GM23338 (cell line): ENCODE measurements at regions not wholly inside any gene's neighbourhood (a gene's known extent, or its start where the extent isn't known, plus 50 kb on each side); places are given as distances from the start of the nearest gene placed in this dataset.

Experiments used
- CREB1 ChIP-seq: fragments of 250-450 bp; sonication (Bioruptor Pico); IDR thresholded peaks from 2 replicates; pipeline ENCODE4 v1.5.0; 2020; ENCODE audit warnings: low read depth, mild to moderate bottlenecking, moderate library complexity
- EZH2 ChIP-seq: fragments of 200-600 bp; sonication (generic); IDR thresholded peaks from one replicate; pipeline ENCODE4 v1.8.0; 2017; ENCODE audit warnings: antibody characterized with exemption, mild to moderate bottlenecking, low read depth; ENCODE audit not compliant: unreplicated experiment
- EZH2phosphoT487 ChIP-seq: fragments of 200-600 bp; sonication (generic); IDR thresholded peaks from one replicate; pipeline ENCODE4 v1.8.1; 2018; ENCODE audit warnings: antibody characterized with exemption; ENCODE audit not compliant: unreplicated experiment
- JUNB ChIP-seq: IDR thresholded peaks from one replicate; pipeline ENCODE4 v1.6.1; 2016; ENCODE audit warnings: antibody characterized with exemption; ENCODE audit not compliant: unreplicated experiment
- NANOG ChIP-seq: IDR thresholded peaks from 2 replicates; pipeline ENCODE4 v1.6.1; 2016; ENCODE audit warnings: antibody characterized with exemption, borderline replicate concordance
- POLR2AphosphoS5 ChIP-seq: IDR thresholded peaks from 2 replicates; pipeline ENCODE4 v1.6.1; 2016; ENCODE audit warnings: antibody characterized with exemption, low read depth
- STAT1 ChIP-seq: IDR thresholded peaks from one replicate; pipeline ENCODE4 v1.6.1; 2016; ENCODE audit warnings: antibody characterized with exemption; ENCODE audit not compliant: unreplicated experiment
- ZNF114 ChIP-seq: fragments of 250-450 bp; sonication (Bioruptor Pico); IDR thresholded peaks from 2 replicates; pipeline ENCODE4 v1.5.0; 2020; ENCODE audit warnings: mild to moderate bottlenecking, moderate library complexity
- ZNF331 ChIP-seq: fragments of 250-450 bp; sonication (Bioruptor Pico); IDR thresholded peaks from 2 replicates; pipeline ENCODE4 v1.5.0; 2020; ENCODE audit warnings: low read depth, mild to moderate bottlenecking, moderate library complexity
- ZNF462 ChIP-seq: fragments of 250-450 bp; sonication (Bioruptor Pico); IDR thresholded peaks from 2 replicates; pipeline ENCODE4 v1.5.0; 2020; ENCODE audit warnings: mild to moderate bottlenecking, moderate library complexity
- TF ChIP-seq, protein P1 (sequence below): IDR thresholded peaks from 2 replicates; pipeline ENCODE4 v1.6.1; 2016; ENCODE audit warnings: antibody characterized with exemption

GRCh38 chr1:199405634-199406196 lies 621.8 kb upstream of the NR5A2 start (continued):
- TF ChIP-seq ZNF462 (CRISPR knock-in tag) (no peak), NANOG (no peak), ZNF114 (no peak), ZNF331 (no peak), STAT1 (no peak), JUNB (no peak), CREB1 (CRISPR knock-in tag) (no peak), EZH2 (no peak), EZH2phosphoT487 (no peak), POLR2AphosphoS5 (no peak)
- TF ChIP-seq, protein P1, sequence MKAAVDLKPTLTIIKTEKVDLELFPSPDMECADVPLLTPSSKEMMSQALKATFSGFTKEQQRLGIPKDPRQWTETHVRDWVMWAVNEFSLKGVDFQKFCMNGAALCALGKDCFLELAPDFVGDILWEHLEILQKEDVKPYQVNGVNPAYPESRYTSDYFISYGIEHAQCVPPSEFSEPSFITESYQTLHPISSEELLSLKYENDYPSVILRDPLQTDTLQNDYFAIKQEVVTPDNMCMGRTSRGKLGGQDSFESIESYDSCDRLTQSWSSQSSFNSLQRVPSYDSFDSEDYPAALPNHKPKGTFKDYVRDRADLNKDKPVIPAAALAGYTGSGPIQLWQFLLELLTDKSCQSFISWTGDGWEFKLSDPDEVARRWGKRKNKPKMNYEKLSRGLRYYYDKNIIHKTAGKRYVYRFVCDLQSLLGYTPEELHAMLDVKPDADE: no peak
